C1 segment of cervical spinal cord (tissue), 14 donors: ENCODE measurements at regions not wholly inside any gene's neighbourhood (a gene's known extent, or its start where the extent isn't known, plus 50 kb on each side); places are given as distances from the start of the nearest gene placed in this dataset.

Source experiments
- DNase-seq, 14 donors: peaks; one replicate each; lab custom pipeline; 2025; lab: John Stamatoyannopoulos, UW

DNA sequence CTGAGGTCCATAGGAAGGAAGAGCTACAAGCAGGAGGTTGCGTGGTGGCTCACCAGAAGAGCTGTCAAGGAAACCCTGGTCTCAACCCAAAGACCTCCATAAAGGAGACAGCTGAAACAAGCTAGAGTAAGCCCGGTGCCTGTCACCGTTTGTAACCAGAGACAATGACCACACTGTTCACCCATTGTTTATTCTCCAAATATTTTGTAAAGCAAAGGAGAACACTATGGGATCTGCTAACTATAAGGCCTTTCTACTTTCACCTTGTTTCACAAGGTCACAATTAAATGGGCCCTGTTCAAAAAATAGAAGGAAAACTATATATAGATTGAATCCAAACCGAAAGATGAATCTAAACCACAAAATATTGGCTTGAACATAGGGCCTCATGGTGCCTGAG lies 128.9 kb upstream of the TPRG1 start:
- no peak for DNase-seq

DNA sequence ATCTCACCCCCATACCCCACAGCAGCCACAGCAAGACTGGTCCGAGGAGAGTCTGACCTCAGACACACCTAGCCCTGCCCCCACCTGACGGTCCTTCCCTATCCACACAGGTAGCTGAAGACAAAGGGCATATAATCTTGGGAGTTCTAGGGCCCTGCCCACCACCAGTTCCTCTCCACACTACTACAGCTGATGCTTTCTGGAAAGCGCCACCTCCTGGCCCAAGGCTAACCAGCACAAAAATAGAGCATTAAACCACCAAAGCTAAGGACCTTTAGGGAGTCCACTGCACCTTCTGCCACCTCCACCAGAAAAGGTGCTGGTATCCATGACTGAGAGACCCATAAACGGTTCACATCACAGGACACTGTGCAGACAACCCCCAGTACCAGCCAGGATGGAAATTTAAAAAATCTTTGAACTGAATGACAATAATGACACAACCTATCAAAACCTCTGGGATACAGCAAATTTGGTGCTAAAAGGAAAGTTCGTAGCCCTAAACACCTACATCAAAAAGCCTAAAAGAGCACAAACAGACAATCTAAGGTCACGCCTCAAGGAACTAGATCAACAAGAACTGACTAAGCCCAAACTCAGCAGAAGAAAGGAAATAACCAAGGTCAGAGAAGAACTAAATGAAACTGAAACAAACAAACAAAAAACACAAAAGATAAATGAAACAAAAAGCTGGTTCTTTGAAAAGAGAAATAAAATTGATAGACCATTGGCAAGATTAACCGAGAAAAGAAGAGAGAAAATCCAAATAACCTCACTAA lies 122.1 kb upstream of the TPRG1 start:
- no peak for DNase-seq

DNA sequence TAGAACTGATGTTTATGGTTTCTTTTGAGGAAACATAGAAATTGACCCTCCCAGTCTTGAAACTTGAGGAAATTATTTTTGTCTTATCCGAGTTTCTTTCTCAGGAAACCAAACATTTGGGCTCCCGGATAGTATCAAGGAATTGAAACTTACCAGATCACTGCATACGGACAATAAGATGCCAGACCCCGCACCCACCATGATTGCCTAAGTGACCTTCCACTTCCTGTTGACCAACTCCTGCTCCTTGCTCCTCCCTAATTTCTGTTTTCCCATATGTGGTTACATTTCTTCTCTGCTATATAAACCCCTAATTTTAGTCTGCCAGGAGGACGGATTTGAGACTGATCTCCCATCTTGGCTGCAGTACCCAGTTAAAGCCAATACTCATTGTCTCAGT lies 118.4 kb upstream of the TPRG1 start:
- DNase-seq = no peak

DNA sequence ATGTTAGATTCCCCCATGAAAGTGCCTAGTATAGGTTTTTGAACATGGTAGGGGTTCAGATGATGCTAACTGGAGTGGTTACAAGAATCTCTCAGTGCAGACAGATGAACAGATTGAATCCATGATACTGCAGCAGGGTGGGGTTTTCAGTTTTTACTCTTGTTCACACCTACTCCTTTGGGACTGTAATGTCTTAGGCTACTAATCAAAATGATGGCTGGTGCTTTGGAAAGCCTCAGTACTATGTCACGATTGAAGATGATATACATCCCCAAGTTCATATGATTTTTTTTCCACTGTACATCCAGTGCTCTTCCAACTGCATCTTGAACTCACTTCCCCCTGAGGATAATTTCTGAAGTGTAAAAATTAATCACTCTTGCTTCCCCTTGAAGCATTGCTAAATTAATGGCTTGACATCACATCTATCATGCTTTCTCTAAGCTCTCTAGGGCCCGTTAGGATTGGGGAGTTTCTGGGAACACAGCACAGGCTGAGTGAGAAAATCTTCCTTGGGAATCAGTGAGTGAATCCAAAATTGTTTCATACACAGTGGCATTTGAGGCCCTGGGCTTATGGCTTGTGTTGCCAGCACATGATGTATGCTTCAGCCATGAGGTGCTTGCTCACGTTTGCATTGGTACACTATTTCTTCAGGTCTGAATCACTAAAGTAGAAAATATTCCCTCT lies 115.0 kb upstream of the TPRG1 start:
- no peak for DNase-seq

DNA sequence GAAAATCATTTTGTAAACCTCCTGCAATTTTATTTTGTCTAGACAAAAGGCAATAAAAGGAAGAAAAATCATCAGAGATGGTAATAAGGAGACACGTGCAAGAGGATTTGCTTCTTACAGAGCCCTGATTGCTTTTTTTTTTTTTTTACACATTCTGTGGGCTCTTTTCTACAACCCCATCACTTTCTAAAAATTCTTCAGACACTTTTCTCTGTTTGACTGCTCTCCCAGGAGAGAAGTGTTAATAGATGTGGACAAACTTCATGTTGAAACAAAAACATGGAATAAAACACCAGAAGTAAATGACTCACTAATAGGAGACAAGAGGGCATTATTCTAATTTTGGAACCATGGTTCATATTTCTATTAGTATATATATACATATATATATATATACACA lies 114.4 kb upstream of the TPRG1 start:
- DNase-seq = no peak

DNA sequence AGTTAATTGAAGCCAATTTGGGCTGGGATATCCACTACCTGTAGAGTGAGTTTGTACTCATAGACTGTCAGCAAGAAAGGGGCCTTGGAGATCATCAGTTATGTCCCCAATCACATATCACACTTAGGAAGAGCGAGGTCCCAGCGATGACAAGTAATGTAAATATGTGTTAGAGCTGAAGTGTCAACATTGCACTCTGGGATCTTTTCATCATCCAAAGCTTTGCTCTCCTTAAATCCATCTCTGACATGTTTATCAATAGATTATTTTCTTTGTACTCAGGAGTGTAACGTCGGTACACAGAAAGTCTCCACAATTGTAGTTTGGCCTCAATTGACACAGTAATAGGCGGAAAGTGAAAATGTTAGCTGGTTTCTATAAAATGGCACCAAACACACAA lies 113.7 kb upstream of the TPRG1 start:
- DNase-seq = no peak

DNA sequence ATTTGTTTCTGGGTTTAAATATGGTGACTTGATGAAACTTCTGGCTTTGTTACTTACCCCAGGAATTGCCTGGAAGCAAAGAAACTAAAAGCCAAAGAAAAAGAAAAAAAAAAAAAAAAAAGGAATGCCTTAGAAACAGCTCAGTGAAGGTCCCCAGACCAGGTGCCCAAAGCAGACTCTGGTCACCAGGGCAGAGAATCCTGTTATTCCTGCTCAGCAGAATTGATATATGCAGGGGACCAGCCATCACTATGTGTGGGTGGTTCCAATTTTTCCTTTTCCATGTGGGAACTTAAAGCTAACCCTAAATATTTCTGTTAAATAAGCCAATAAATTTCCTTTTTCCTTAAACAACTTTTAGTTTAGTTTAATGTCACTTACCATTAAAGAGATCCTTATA lies 100.8 kb upstream of the TPRG1 start:
- DNase-seq = no peak

DNA sequence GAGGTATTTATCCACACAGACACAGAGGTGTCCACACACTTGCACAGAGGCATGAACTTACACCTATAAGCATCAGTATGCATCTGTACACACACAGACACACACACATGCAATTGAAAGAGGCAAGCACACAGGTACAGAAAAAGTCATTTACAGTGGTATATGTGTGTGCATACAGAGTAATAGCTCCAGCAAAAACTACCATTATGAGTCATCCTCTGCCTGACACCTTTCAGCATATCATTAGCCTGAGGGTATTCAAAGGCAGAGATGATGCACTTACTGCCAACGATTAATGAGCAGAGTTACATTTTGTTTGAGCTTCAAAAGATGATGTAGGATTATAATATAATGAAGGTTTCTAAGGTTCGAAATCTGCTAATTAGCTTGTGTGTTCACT lies 100.3 kb upstream of the TPRG1 start:
- no peak for DNase-seq

DNA sequence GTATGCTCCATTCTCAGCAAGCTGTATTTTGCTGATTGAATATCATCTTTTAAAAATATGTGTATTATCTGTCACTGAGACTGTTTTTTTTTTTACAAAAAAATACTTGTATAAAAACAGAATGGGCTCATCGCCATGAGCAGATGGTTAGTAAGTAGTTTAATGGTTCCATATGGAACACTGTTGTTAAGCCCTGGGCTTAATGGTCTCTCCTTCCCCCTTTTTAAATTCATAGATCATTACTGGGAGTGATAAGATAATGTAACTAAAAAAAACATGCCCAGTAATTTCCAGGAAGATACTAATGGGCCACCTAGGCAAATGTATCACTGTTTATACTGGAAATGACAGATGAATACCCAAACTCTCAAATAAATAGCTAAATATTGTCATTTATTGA lies 95.3 kb upstream of the TPRG1 start:
- DNase-seq = no peak

DNA sequence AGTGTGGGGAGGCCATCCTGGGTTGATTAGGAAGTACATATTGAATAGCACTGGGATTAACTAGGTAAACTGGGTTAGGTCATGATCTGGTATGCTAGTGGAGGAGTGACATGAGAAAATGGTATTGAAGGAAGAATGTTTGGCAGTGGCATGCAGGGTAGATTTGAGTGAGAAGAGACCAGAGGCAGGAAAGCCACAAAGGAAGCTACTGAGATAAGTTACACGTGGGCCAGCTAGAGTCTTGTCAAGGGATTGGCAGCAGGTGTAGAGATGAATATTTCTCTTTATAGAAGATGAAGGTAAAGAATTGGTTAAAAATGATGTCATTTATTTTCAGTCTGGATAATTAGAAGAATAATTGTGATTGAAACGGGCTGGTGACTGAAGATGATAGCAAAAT lies 91.0 kb upstream of the TPRG1 start:
- no peak for DNase-seq

DNA sequence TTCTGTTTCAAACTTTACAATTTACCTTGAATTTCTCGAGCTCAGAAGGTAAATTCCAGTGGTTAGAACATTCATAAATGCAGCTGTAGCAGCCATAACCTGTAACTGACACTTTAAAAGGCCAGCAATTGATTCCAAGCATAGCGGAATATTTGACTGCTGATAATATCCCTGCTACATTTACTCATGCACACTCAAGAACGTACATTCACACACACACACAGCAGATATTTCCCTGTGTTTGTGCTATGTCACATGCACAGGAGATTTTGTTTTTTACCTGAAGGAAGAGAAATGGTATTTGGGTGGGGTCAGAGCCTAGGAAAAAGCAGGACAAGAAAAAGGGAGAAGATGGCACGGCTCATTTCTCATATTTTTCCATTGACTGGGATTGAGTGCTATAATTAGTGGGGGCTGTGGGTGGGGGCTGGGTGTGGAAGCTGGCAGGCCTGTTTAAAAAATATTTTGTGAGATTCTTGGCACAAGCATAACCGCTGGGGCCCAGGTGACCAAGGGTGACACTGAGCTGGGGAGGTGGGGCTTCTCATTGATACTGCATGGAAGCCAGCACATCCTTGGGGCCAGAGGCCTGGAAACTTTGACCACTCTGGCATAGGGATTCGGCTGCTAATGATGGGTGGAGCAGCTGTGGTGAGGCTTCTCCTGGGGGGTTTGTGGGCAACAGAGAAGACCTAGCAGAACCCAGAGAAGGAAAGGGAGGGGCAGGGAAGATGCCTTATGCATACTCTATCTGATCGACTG lies 88.9 kb upstream of the TPRG1 start:
- DNase-seq = no peak

DNA sequence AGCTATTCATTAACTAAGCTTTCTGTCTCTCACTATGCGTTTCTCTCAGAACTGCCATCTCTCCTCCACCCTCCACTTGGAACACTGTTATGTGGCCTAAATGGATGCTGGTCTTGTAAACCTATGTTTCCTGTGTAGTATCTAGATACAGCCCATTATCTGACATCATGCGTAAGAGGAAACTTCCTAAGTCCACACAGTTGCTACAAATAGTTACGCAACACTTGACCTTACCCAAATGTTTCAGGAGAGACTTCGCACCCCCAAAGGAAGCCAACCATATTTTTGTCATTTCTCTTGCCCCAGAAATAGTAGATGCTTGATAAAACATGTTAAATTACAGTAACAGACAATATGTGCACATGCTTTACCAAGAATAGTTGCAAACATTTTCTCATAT lies 87.2 kb upstream of the TPRG1 start:
- no peak for DNase-seq

DNA sequence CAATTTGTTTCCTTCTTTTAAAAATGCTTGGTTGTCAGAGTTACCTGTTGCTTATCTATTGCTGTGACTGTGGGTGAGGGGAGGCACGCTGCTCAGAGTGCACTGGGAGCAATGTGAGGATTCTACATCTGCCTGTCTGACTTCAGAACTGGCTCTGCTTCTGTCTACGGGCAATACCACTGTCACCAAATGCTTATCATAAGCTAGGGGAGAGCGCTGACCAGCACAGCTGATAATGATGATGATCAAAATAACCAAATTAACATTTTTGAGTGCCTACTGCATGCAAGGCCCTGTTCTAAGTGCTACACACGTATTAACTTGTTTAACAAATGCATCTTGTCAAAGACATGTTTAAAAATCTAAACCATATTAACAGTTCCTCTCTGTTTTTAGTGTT lies 79.2 kb upstream of the TPRG1 start:
- no peak for DNase-seq

DNA sequence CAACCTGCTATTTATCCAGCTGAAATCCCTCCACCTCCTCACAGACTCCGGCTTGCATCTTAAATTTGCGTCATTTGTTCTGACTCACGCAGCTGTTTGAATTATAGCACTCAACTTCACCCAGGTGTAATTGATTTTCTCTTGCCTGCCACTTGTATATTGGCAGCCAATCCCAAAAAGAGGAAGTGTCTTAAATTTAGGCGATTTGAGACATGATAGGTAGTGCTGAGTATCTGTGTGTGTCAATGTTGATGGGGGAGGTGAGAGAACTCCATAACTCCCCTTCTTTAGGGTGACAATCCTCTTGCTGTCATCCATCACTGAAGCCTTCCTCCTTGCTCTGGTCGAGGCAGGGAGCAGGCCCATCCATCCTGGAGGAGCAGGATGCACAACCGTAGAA lies 77.2 kb upstream of the TPRG1 start:
- DNase-seq = no peak

DNA sequence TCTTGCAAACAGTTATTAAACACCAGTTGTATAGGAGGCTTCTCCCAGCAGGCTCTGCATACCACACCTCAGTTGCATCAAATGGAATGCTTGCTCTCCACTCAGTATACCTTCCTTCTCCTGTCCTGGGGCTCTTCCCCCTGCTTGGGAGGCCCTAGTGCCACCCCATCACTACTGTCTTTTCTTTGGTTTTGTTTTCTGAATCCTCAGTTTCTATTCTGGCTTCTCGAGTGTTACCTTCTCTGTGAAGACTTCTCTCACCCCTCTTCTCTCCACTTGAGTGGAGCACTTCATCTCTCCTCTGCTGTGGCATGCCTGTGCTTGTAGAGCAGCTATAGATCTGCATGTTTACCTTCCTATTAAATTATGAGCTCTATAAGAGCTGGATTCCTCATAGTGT lies 75.7 kb upstream of the TPRG1 start:
- DNase-seq = no peak

DNA sequence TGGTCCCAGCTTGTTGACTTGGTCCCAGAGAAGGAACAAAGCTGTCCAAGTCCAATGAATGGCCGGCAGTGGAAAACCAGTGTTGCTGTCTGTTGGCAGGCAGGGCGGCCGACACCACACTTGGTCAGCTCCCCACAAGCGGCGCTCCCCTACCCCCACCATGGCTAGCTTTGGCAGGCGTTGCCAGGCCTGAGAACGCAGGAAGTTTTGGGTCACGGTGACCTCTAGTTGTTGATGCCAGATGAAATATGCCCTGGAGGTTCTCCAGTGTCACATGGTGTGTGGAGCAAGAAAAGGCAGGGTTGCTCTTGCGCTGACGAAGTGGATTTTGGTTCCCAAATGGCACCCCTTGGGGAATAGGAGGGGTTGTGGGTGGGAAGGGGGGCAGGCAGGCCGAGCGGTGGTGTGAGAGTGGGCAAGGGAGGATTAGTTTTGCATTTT lies 72.7 kb upstream of the TPRG1 start:
- no peak for DNase-seq

DNA sequence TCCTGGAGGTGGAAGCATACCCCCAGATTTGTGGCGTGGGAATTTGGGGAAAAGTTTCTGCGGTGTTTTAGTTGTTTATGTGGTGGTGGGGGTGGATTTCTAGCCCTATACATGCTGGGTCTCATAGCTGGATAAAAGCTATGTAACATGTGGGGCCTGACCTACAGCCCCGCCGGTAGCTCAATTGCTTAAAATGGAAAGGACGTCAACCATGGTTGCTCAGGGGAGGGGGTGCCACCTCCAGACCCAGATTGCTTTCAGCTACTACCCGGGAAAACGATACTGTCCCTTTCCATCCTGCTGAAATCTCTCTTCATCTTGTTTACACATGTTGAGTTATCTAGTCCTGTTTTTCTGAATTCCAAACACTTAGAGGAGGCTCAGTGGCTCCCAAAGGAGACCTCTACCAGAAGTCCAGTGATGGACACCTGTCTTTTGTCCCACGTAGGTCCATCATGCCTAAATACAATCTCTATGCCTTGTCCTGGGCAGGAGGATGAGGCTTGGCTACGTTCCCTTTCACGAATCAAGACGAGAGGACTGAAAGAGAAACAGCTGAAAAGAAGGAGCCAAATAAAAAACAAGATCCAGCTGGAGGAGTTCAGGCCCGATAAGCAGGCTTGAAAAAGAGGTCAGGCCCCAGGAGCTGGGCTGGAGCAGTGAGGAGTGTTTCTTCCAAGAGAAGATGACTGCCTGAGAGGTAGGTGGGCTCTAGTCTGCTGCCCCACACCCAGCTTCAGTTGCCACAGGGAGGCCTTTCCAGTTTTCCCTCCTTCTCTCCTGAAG lies 72.1 kb upstream of the TPRG1 start:
- no peak for DNase-seq

DNA sequence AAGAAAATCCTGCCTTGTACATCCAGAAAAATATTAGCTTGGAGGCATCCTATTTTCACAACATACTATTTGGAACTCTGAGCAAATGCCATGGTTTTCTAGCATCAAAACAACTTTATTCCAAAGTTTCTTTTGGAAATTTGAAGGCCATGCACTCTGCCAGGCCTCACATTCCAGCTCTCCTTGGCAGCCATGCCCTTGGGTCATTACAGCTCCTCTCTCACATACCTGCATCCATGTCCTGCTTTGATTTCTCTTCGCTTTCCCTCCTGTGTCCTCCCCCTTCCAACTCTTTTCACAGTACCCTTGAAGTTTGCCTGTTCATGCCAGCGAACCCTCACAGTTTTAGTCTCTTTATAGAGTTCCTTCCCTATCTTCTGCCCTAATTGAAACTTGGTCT lies 70.9 kb upstream of the TPRG1 start:
- no peak for DNase-seq

DNA sequence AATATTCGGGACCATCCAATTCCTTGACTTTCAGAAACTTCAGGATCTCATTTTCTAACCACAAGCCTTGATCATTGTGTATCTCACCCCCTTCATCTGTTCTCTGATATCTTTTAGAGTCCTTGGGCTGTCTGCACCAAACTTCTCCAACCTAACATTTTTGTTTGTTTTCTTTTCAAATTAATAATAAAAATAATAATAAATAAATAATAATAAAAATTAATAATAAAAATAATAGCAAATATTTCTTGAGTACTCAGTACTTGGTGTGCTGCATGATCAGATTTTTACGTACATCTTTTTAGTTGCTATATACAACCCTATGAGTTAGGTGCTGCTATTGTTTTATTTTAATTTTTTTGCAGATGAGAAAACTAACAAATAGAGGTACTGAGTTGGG lies 70.2 kb upstream of the TPRG1 start:
- DNase-seq = no peak

DNA sequence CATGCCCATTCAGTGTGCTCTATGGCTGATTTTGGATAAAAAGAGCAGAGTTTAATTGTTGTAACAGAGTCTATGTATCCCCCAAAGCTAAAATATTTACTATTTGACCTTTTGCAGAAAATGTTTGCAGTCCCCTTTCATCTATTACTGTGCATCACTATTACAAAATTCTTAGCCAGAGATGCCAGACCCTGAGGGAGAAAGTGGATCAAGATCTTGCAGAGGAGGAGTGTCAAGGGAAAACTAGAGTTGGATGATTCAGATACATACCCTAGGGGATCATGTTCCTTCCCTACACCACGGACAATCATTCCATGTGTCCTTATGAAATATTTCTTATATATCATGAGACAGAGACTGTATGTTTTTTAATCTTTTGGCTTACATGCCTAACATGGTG lies 68.6 kb upstream of the TPRG1 start:
- DNase-seq = no peak

DNA sequence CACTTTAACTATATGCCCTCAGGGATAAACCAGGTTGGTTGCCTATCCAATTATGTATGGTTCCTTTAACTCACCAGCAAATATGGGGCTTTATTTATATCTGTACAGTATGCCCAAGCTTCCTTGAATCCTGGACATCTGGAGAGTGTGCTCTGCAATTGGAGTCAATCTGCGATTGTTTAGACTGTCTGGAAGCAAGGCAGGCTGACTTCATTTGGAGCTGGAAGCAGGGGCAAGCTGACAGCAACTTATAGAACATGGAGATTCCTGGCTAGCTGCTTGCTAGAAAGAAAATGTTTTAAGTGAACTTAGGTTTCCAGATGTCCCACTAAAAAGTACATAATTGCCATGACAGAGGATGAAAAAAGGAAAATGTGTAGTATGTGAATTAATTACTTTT lies 63.7 kb upstream of the TPRG1 start:
- DNase-seq = no peak

DNA sequence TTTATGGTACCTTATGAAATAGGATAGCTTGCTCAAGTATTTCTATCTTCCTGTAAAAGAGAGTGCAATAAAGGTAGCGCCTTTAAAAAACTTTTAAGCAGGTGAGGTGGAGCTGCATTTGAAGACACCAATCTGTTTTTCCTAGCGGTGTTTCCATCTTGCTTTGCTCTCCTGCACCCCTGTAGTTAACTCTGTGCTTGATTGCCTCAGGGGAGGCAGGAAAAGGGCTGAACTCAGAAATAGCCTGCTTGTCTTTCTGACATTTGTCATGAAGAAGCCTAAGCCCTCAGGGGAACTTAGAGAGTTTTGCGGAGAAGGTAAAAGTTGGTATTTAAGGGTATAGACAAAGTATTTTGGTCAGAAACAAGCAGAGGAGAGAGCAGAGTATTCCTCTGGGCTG lies 63.0 kb upstream of the TPRG1 start:
- DNase-seq = no peak
